Bone marrow (tissue), 2 donors: ENCODE measurements at regions not wholly inside any gene's neighbourhood (a gene's known extent, or its start where the extent isn't known, plus 50 kb on each side); places are given as distances from the start of the nearest gene placed in this dataset.

Experiments
- DNase-seq, 2 donors: peaks; one replicate each; lab custom pipeline; 2025; lab: John Stamatoyannopoulos, UW

GRCh38 chr4:123990310-123990870 is 593.8 kb downstream of the SPRY1 start:
- DNase-seq = no peak

DNA sequence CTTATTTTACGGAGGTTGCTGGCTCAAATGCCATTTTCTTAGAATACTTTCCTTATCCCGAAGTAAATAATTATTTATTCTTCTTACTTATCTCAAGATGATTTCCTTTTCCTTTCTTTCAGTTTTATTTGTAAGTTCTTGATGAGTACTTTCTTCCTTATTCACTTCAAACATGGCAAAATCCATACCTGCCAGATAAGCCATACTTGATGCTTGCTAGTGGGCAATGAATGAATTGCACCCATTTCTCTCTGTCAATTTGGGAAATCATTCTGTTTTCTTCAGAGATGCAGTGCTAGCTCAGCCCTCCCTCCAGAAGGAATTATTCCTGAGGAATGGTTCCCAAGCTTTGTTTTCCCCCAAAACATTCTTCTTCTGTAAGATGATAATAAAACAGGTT is 598.3 kb downstream of the SPRY1 start:
- no peak for DNase-seq

DNA sequence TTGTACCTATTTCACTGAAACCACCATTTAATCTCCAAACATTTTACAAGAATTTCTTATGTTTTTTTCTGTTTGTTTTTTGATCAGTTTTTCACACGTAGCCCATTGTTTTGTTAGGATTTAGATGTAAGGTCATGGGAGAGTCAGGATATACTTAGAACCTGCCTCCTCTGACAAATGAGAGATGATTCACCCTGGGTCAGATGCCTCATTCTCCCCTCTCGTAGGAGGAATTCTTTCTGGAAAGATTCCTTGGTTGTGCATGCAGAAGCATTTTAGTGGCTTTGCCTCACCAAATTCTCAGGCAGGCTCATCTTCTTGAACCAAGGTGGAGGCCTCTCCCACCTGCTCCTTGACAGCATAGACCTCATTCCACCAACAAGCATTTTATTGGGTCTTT is 599.3 kb downstream of the SPRY1 start:
- DNase-seq = no peak

DNA sequence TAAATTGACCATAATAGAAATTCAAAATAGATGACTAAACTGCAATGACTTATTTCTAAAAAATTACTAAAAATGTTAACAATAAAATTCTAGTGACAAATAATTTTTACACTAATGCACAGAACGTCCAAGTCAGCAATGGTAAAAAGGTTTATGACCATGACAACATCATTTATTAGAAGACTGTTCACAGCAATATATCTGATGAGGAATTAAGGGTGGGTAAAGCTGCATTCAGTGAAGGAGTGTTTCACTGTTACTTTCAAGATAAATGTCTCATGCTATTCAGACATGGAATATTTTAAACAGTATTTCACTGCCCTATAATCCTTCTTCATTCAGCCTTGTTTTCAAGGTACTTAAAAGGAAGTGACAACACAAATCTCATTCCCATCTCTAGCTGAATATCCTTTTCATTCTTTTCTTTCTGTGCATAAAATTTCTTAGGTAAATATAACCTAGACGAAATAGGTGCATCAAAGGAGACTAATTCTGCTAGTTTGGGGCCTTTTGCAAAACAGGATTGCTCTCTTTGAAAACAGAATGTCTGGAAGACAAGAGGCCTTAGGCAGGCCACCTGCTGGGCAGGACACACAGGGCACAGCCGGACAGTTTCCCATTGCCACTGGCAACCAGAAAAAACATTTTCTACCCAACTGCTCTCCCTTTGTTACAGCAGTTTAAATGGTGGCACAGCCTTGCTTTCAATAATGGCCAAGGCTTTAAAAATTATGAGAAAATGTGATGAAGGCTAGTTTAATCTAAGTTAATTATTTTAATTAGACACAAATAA is 600.3 kb downstream of the SPRY1 start:
- DNase-seq = no peak

GRCh38 chr4:123997776-123998449 is 601.3 kb downstream of the SPRY1 start:
- peak in 1 of 2 donors; percentile 2 for DNase-seq

- DNase-seq = no peak
These were observed 603.6 kb downstream of the SPRY1 start for GRCh38 chr4:124000233-124000632.

DNA sequence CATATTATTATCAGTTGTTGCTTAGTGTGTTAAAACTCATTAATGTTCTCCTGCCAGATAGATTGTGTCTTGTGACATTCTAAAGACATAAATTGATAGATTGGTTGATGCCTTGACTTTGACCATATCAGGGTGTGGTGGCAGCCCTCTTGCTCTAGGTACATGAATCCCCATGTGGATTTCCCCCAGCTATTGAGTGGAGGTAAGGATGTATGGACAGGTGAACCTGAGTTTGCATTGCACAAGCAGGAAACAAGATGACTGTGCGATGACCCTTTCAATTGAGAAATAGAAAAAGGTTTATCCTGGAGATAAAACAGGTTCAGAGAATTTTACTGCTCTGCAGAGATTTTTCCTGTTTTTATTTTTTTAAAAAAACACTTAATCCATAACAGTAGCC is 619.2 kb downstream of the SPRY1 start:
- DNase-seq = no peak

GRCh38 chr4:124017185-124017785 is 620.7 kb downstream of the SPRY1 start:
- DNase-seq = no peak

DNA sequence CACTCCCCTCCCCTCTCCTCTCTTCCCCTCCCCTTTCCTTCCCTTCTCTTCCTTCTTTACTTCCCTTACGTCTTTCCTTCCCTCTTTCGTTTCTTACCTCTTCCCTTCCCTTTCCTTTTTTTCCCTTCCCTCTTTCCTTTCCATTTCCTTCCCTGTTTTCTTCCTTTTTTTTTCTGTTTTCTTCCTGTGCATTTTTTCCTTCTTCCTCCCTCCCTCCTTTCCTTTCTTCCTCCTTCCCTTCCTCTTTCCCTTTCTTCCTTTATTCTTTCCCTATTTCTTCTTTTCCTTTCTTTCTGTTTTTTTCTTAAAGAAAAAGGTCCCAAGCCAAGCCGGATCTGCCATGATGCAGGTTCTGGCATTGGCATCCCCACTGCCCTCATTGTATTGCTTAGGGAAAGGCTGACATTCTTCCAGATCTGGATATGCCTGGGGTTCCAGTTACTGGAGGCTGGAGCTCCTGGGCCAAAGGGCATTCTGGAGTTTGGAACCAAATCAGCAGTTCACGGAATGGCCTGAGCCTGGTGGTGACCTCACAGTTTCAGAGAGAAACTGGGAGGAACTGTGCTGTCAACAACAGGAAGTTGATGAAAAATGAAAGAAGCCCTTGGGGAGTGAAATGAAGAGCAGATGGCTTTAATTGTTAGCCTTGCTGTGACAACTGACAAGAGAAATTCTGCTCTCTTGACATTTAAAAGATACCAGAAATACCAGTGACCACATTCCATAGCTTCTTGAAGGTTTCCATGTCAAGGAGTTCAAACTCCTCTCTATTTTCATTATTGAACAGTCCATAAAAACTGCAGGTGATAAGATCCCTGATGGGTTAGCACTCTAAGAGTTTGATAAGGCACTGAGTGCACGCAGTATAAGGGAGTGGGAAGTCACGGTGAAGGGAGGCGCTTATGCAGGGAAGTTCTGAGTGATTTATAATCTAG is 622.1 kb downstream of the SPRY1 start:
- DNase-seq = peak in 1 of 2 donors; percentile 77

DNA sequence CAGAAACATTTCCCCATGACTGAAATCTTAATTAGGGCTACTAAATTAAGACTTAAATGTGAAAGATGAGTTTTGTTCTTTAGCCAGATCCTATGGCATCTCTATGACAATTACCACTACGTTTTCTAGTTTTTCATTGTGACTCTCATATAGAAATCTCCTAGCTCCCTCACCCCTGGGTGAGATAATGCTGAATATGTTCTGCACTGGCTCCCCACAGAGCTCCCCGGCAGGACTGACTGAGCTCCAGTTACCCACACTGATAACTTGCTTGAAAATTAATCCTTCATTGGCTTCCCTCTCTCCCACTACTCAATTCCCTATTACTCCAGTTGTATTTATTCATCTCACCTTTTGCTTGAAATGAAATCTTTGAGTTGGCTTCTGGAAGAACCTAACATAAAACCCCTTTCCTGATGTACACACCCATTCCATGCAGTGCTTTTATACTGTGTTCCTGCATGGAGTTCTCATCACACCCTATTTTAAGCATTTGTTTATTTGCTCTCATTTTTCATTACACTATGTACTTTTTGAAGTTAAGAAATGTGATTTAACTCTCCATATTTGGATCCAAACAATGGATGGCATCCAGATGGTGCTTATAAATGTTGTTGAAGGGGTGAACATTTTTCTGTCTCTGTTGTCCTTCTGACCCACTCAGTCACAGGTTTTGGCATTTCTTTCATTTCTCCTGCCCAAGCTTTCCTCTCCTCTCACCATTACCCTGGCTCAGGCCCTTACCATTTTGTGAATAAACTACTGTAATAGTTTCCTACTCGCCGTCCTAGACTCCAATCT is 623.4 kb downstream of the SPRY1 start:
- DNase-seq = no peak

- DNase-seq = no peak
These were observed 628.4 kb downstream of the SPRY1 start for GRCh38 chr4:124025000-124025399.

- DNase-seq = no peak
These were observed 628.8 kb downstream of the SPRY1 start for GRCh38 chr4:124025428-124025827.

DNA sequence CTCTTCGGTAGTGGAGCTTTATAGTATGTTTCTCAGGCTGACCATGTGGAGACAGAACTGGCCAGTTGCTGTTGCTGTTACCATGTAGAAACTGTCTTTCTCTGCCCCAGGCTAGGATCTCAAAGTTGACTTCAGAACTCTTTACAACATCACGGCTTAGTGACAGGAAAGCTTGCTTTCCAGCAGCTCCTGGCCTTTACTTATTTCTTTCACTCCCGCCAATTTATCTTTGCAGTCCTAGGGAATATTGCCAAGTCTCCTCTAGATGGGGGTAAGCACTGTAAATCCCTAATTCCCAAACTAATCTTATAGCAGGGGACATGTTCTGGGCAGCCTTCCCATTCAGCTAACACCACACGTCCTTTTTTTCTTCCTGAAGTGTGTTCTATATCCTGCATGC is 631.6 kb downstream of the SPRY1 start:
- no peak for DNase-seq

DNA sequence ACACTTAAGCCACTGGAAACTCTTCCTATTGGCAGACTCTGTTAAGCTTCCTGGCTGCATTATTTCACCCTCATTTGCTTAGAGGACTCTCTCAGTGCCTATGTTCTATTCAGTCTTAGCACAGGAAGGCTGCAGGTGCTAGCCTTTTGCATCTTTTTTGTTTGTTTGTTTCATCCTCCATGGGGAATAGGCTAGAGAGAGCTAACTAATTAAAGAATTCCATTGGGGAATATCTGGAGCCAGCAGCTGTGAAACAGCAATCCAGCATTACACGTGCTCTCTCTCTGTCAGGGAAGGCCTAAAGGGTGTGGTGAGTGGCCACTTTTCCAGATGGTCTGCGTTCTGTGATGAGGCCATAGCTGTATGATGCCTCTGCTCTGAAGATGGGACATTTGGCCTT is 633.6 kb downstream of the SPRY1 start:
- no peak for DNase-seq

- no peak for DNase-seq
These were observed 635.4 kb downstream of the SPRY1 start for GRCh38 chr4:124032035-124032434.

- DNase-seq = no peak
These were observed 638.9 kb downstream of the SPRY1 start for GRCh38 chr4:124035364-124036041.

GRCh38 chr4:124037236-124037635 is 640.6 kb downstream of the SPRY1 start:
- DNase-seq = no peak

DNA sequence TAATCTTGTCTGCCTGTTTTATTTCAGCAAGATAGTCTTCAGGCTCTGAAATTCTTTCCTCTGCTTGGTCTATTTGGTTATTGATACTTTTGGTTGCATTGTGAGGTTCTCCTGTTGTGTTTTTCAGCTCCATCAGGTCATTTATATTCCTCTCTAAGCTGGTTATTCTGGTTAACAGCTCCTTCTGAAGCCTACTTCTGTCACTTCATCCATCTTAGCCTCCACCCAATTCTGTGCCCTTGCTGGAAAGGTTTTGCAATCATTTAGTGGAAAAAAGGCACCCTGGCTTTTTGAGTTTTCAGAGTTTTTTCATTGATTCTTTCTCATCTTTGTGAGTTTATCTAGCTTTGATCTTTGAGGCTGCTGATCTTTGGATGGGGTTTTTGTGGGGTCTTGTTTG is 647.7 kb downstream of the SPRY1 start:
- DNase-seq = no peak

DNA sequence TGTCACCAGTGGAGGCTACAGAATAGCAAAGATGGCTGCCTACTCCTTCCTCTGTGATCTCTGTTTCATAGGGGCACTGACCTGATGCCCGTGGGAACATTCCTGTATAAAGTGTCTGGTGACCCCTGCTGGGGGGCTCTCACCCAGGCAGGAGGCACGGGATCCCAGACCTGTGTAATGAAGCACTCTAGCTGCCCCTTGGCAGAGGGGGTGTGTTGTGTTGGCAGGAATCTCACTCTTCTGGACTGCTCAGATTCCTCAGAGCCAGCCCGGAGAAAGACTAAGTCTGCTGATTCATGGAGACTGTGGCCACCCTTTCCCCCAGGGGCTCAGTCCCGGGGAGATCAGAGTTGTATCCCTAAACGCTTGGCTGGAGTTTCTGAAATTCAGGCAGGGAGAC is 648.3 kb downstream of the SPRY1 start:
- no peak for DNase-seq

DNA sequence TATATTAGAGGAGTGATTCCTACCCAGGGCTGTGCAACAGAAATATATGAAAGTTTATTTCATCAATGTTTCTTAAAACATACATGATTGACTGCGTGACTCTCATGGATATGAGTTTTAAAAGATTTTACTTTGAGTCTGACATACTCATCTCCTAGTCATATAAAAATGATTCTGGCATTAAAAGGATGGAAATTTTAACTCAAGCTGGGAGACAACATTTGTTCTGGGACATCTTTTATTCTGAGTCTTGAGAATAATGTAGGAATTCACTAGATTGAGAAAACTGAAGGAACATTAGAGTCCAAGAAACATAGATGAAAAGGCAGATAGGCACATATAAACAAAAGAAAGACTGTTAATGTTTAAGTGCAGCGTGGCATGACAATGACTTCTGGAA is 649.6 kb downstream of the SPRY1 start:
- DNase-seq = no peak
